NCI-H2029 (cell line): ENCODE measurements at regions not wholly inside any gene's neighbourhood (a gene's known extent, or its start where the extent isn't known, plus 50 kb on each side); places are given as distances from the start of the nearest gene placed in this dataset.
"Not testable (repeated sequence)": the region's sequence is repeated elsewhere in the genome, so short reads cannot be mapped to it uniquely, and the experiment has no call there.

Experiments
- DNase-seq: peaks from one replicate; lab custom pipeline; 2025; lab: John Stamatoyannopoulos, UW

- no peak for DNase-seq
These were observed 244.3 kb downstream of the EMP1 start for GRCh38 chr12:13440844-13441243.

- DNase-seq: no peak
These were observed 241.0 kb downstream of the EMP1 start for GRCh38 chr12:13437541-13437940.

- no peak for DNase-seq
These were observed 240.3 kb downstream of the EMP1 start for GRCh38 chr12:13436696-13437391.

- peak; percentile 0 for DNase-seq
These were observed 239.7 kb downstream of the EMP1 start for GRCh38 chr12:13436182-13436581.

- no peak for DNase-seq
These were observed 238.9 kb downstream of the EMP1 start for GRCh38 chr12:13435235-13435933.

- no peak for DNase-seq
These were observed 237.2 kb downstream of the EMP1 start for GRCh38 chr12:13433768-13434167.

GRCh38 chr12:13431041-13431440, 234.5 kb downstream of the EMP1 start:
- DNase-seq: no peak

- no peak for DNase-seq
These were observed 232.2 kb downstream of the EMP1 start for GRCh38 chr12:13428538-13429265.

- no peak for DNase-seq
These were observed 229.2 kb downstream of the EMP1 start for GRCh38 chr12:13425766-13426165.

GRCh38 chr12:13422291-13422690, 225.8 kb downstream of the EMP1 start:
- no peak for DNase-seq

- DNase-seq: no peak
These were observed 221.0 kb downstream of the EMP1 start for GRCh38 chr12:13417516-13417915.

GRCh38 chr12:13411287-13411686, 214.8 kb downstream of the EMP1 start:
- no peak for DNase-seq

- DNase-seq: no peak
These were observed 209.6 kb downstream of the EMP1 start for GRCh38 chr12:13405961-13406703.

GRCh38 chr12:13404631-13405473, 208.3 kb downstream of the EMP1 start:
- no peak for DNase-seq

- DNase-seq: no peak
These were observed 207.6 kb downstream of the EMP1 start for GRCh38 chr12:13404111-13404628.

- not testable (repeated sequence) for DNase-seq
These were observed 194.8 kb downstream of the EMP1 start for GRCh38 chr12:13391375-13391774.

- no peak for DNase-seq
These were observed 194.4 kb downstream of the EMP1 start for GRCh38 chr12:13390918-13391317.

- peak; percentile 96 for DNase-seq
These were observed 193.9 kb downstream of the EMP1 start for GRCh38 chr12:13390381-13390861.

GRCh38 chr12:13387101-13387500, 190.6 kb downstream of the EMP1 start:
- DNase-seq: no peak

- DNase-seq: no peak
These were observed 190.0 kb downstream of the EMP1 start for GRCh38 chr12:13386323-13387039.
